ENCODE measurements at regions not wholly inside any gene's neighbourhood (a gene's known extent, or its start where the extent isn't known, plus 50 kb on each side); places are given as distances from the start of the nearest gene placed in this dataset.

DNA sequence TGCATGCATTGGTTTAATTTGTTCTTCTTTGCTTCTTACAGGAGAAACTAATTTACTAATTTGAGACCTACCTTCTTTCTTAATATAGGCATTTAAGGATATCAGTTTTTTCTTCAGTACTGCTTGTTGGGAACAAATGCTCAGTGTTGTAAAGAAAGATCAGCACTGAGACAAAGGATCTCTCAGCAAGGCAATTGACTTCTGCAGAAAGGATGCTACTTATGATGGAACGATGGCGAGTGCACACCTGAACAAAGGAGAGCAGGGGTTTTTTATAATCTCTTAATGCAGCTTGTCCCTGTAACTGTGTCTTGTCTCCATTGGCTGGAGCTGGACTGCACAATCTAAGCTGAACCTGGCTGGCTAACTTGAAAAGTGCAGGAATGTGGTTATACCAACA lies 64.2 kb downstream of the RPP21 start:
- no peak overlapping the region for H3K27ac ChIP-seq (ENCODE audit: low read depth, low read length)
- H2BK12ac ChIP-seq (ENCODE audit: low read length) = no peak overlapping the region
- peaks cover 6% of the 10 kb centered on the region for H3K9me3 ChIP-seq (ENCODE audit: insufficient read depth, low read depth, low read length)
- H3K27me3 ChIP-seq (ENCODE audit: insufficient read depth, low read length) = no peaks in the 10 kb centered on the region
- H3K79me2 ChIP-seq (ENCODE audit: control insufficient read depth, insufficient read depth, low read length, poor library complexity) = no peaks in the 10 kb centered on the region
- H3K9ac ChIP-seq (ENCODE audit: low read length) = no peak overlapping the region
- no peak overlapping the region for H4K91ac ChIP-seq (ENCODE audit: low read depth, low read length)
- H3K23ac ChIP-seq (ENCODE audit: low read length) = no peak overlapping the region
- no peak overlapping the region for H2AFZ ChIP-seq (ENCODE audit: insufficient read depth, low read length, poor library complexity)
- no peak overlapping the region for H2BK120ac ChIP-seq (ENCODE audit: insufficient read depth, low read length, poor library complexity)
- no peaks in the 10 kb centered on the region for H3K79me1 ChIP-seq (ENCODE audit: low read length)
- DNase-seq = no peak
- H3K4me3 ChIP-seq (ENCODE audit: low read depth, low read length) = no peak overlapping the region
- no peak overlapping the region for H2AK5ac ChIP-seq (ENCODE audit: low read length)
- H4K8ac ChIP-seq (ENCODE audit: low read depth, low read length) = no peak overlapping the region
- H3K36me3 ChIP-seq (ENCODE audit: control insufficient read depth in 1 of 2, insufficient read depth in 2 of 2, low read length in 2 of 2) = no peaks in the 10 kb centered on the region
- H3K4me2 ChIP-seq (ENCODE audit: low read length) = no peak overlapping the region
- H3K4me1 ChIP-seq (ENCODE audit: control insufficient read depth in 1 of 2, insufficient read depth in 2 of 2, low read length in 2 of 2) = no peaks in the 10 kb centered on the region
- no peak overlapping the region for H3K14ac ChIP-seq (ENCODE audit: low read length)
- H3K4ac ChIP-seq (ENCODE audit: low read depth, low read length) = no peak overlapping the region
- no peak overlapping the region for H3K18ac ChIP-seq (ENCODE audit: low read length)
- no peak overlapping the region for H2BK5ac ChIP-seq (ENCODE audit: low read depth, low read length, poor library complexity)
- WGBS (ENCODE audit: extremely low coverage, insufficient coverage, insufficient read length) = no CpG with 5 or more reads among the region's 2 CpGs
- no peak overlapping the region for H4K12ac ChIP-seq (ENCODE audit: low read depth, low read length)

DNA sequence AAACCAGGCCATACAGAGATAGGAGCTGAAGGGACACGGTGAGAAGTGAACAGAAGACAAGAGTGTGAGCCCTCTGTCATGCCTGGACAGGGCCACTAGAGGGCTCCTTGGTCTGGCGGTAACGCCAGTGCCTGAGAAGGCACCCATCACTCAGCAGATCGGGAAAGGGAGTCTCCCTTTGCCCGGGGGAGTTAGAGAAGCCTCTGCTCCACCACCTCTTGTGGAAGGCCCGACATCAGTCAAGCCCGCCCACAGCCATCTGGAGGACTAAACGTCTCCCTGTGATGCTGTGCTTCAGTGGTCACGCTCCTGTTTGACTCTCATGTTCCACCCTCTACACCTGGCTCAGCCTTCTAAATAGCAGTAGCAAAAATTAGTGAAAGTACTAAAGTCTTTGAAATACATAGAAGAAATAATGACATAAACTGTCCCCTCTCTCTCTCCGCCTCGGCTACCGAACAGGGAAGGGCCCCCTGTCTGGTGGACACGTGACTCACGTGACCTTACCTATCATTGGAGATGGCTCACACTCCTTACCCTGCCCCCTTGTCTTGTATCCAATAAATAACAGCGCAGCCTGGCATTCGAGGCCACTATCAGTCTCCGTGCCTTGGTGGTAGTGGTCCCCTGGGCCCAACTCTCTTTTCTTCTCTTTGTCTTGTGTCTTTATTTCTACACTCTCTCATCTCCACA lies 66.7 kb downstream of the RPP21 start:
- H3K79me2 ChIP-seq (ENCODE audit: control insufficient read depth, insufficient read depth, low read length, poor library complexity) = no peaks in the 10 kb centered on the region
- no peak overlapping the region for H2AFZ ChIP-seq (ENCODE audit: insufficient read depth, low read length, poor library complexity)
- H3K4me2 ChIP-seq (ENCODE audit: low read length) = no peak overlapping the region
- peaks cover 6% of the 10 kb centered on the region for H3K9me3 ChIP-seq (ENCODE audit: insufficient read depth, low read depth, low read length)
- no peak overlapping the region for H3K9ac ChIP-seq (ENCODE audit: low read length)
- no peaks in the 10 kb centered on the region for H3K27me3 ChIP-seq (ENCODE audit: insufficient read depth, low read length)
- H2BK12ac ChIP-seq (ENCODE audit: low read length) = no peak overlapping the region
- no peaks in the 10 kb centered on the region for H3K36me3 ChIP-seq (ENCODE audit: control insufficient read depth in 1 of 2, insufficient read depth in 2 of 2, low read length in 2 of 2)
- no peak overlapping the region for H3K14ac ChIP-seq (ENCODE audit: low read length)
- no peak overlapping the region for H3K23ac ChIP-seq (ENCODE audit: low read length)
- H2BK120ac ChIP-seq (ENCODE audit: insufficient read depth, low read length, poor library complexity) = no peak overlapping the region
- no peaks in the 10 kb centered on the region for H3K79me1 ChIP-seq (ENCODE audit: low read length)
- H3K18ac ChIP-seq (ENCODE audit: low read length) = no peak overlapping the region
- no peak overlapping the region for H4K12ac ChIP-seq (ENCODE audit: low read depth, low read length)
- no peak overlapping the region for H3K4ac ChIP-seq (ENCODE audit: low read depth, low read length)
- no peak overlapping the region for H4K8ac ChIP-seq (ENCODE audit: low read depth, low read length)
- no peak overlapping the region for H3K27ac ChIP-seq (ENCODE audit: low read depth, low read length)
- peak; percentile 52 to 70 for DNase-seq
- H4K91ac ChIP-seq (ENCODE audit: low read depth, low read length) = no peak overlapping the region
- no peak overlapping the region for H2BK5ac ChIP-seq (ENCODE audit: low read depth, low read length, poor library complexity)
- no peak overlapping the region for H2AK5ac ChIP-seq (ENCODE audit: low read length)
- no peak overlapping the region for H3K4me3 ChIP-seq (ENCODE audit: low read depth, low read length)
- H3K4me1 ChIP-seq (ENCODE audit: control insufficient read depth in 1 of 2, insufficient read depth in 2 of 2, low read length in 2 of 2) = no peaks in the 10 kb centered on the region
- no CpG with 5 or more reads among the region's 17 CpGs for WGBS (ENCODE audit: extremely low coverage, insufficient coverage, insufficient read length)

GRCh38 chr6:30418448-30418847 lies 70.9 kb upstream of the HLA-E start:
- H2BK120ac ChIP-seq (ENCODE audit: insufficient read depth, low read length, poor library complexity) = no peak overlapping the region
- no peak for DNase-seq
- no peaks in the 10 kb centered on the region for H3K27me3 ChIP-seq (ENCODE audit: insufficient read depth, low read length)
- H3K9ac ChIP-seq (ENCODE audit: low read length) = no peak overlapping the region
- H4K8ac ChIP-seq (ENCODE audit: low read depth, low read length) = no peak overlapping the region
- H2BK12ac ChIP-seq (ENCODE audit: low read length) = no peak overlapping the region
- no peaks in the 10 kb centered on the region for H3K36me3 ChIP-seq (ENCODE audit: control insufficient read depth in 1 of 2, insufficient read depth in 2 of 2, low read length in 2 of 2)
- peaks cover 1% of the 10 kb centered on the region for H3K9me3 ChIP-seq (ENCODE audit: insufficient read depth, low read depth, low read length)
- no peak overlapping the region for H3K27ac ChIP-seq (ENCODE audit: low read depth, low read length)
- no peaks in the 10 kb centered on the region for H3K79me2 ChIP-seq (ENCODE audit: control insufficient read depth, insufficient read depth, low read length, poor library complexity)
- no peak overlapping the region for H4K91ac ChIP-seq (ENCODE audit: low read depth, low read length)
- H3K14ac ChIP-seq (ENCODE audit: low read length) = no peak overlapping the region
- H3K23ac ChIP-seq (ENCODE audit: low read length) = no peak overlapping the region
- no peak overlapping the region for H2AK5ac ChIP-seq (ENCODE audit: low read length)
- no peaks in the 10 kb centered on the region for H3K79me1 ChIP-seq (ENCODE audit: low read length)
- WGBS (ENCODE audit: extremely low coverage, insufficient coverage, insufficient read length) = no CpG with 5 or more reads among the region's 13 CpGs
- H3K4me3 ChIP-seq (ENCODE audit: low read depth, low read length) = no peak overlapping the region
- no peak overlapping the region for H4K12ac ChIP-seq (ENCODE audit: low read depth, low read length)
- no peak overlapping the region for H3K4ac ChIP-seq (ENCODE audit: low read depth, low read length)
- no peak overlapping the region for H2AFZ ChIP-seq (ENCODE audit: insufficient read depth, low read length, poor library complexity)
- H3K18ac ChIP-seq (ENCODE audit: low read length) = no peak overlapping the region
- no peak overlapping the region for H2BK5ac ChIP-seq (ENCODE audit: low read depth, low read length, poor library complexity)
- H3K4me2 ChIP-seq (ENCODE audit: low read length) = no peak overlapping the region
- no peaks in the 10 kb centered on the region for H3K4me1 ChIP-seq (ENCODE audit: control insufficient read depth in 1 of 2, insufficient read depth in 2 of 2, low read length in 2 of 2)

DNA sequence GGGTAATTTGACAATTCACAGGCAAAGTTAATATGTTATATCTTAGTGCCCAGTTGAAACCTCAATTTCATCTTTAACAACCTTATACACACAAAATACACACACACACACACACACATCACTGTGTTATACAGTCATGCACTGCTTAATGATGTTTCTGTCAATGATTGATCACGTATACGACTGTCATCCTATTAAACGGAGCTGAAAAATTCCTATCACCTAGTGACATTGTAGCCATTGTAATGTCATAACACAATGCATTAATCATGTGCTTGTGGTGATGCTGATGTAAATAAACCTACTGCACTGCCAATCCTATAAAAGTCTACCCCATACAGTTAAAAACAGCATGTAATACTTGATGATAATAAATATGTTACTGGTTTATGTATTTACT lies 64.8 kb upstream of the HLA-E start:
- H4K91ac ChIP-seq (ENCODE audit: low read depth, low read length) = no peak overlapping the region
- H3K27ac ChIP-seq (ENCODE audit: low read depth, low read length) = no peak overlapping the region
- H3K9me3 ChIP-seq (ENCODE audit: insufficient read depth, low read depth, low read length) = no peaks in the 10 kb centered on the region
- no peak overlapping the region for H2BK12ac ChIP-seq (ENCODE audit: low read length)
- no peak overlapping the region for H2AFZ ChIP-seq (ENCODE audit: insufficient read depth, low read length, poor library complexity)
- H4K8ac ChIP-seq (ENCODE audit: low read depth, low read length) = no peak overlapping the region
- no peak overlapping the region for H3K4me2 ChIP-seq (ENCODE audit: low read length)
- H3K23ac ChIP-seq (ENCODE audit: low read length) = no peak overlapping the region
- no peak for DNase-seq
- H3K79me1 ChIP-seq (ENCODE audit: low read length) = no peaks in the 10 kb centered on the region
- WGBS (ENCODE audit: extremely low coverage, insufficient coverage, insufficient read length) = no CpG with 5 or more reads among the region's 3 CpGs
- no peak overlapping the region for H3K9ac ChIP-seq (ENCODE audit: low read length)
- H3K14ac ChIP-seq (ENCODE audit: low read length) = no peak overlapping the region
- no peaks in the 10 kb centered on the region for H3K36me3 ChIP-seq (ENCODE audit: control insufficient read depth in 1 of 2, insufficient read depth in 2 of 2, low read length in 2 of 2)
- H4K12ac ChIP-seq (ENCODE audit: low read depth, low read length) = no peak overlapping the region
- no peak overlapping the region for H3K4me3 ChIP-seq (ENCODE audit: low read depth, low read length)
- H3K79me2 ChIP-seq (ENCODE audit: control insufficient read depth, insufficient read depth, low read length, poor library complexity) = no peaks in the 10 kb centered on the region
- H2BK120ac ChIP-seq (ENCODE audit: insufficient read depth, low read length, poor library complexity) = no peak overlapping the region
- H3K18ac ChIP-seq (ENCODE audit: low read length) = no peak overlapping the region
- no peaks in the 10 kb centered on the region for H3K27me3 ChIP-seq (ENCODE audit: insufficient read depth, low read length)
- no peak overlapping the region for H3K4ac ChIP-seq (ENCODE audit: low read depth, low read length)
- no peaks in the 10 kb centered on the region for H3K4me1 ChIP-seq (ENCODE audit: control insufficient read depth in 1 of 2, insufficient read depth in 2 of 2, low read length in 2 of 2)
- H2AK5ac ChIP-seq (ENCODE audit: low read length) = no peak overlapping the region
- H2BK5ac ChIP-seq (ENCODE audit: low read depth, low read length, poor library complexity) = no peak overlapping the region

Measured in trophoblast cell (in vitro differentiated cells and primary cell).